ENCODE measurements at regions not wholly inside any gene's neighbourhood (a gene's known extent, or its start where the extent isn't known, plus 50 kb on each side); places are given as distances from the start of the nearest gene placed in this dataset.

- TF ChIP-seq, protein P1, sequence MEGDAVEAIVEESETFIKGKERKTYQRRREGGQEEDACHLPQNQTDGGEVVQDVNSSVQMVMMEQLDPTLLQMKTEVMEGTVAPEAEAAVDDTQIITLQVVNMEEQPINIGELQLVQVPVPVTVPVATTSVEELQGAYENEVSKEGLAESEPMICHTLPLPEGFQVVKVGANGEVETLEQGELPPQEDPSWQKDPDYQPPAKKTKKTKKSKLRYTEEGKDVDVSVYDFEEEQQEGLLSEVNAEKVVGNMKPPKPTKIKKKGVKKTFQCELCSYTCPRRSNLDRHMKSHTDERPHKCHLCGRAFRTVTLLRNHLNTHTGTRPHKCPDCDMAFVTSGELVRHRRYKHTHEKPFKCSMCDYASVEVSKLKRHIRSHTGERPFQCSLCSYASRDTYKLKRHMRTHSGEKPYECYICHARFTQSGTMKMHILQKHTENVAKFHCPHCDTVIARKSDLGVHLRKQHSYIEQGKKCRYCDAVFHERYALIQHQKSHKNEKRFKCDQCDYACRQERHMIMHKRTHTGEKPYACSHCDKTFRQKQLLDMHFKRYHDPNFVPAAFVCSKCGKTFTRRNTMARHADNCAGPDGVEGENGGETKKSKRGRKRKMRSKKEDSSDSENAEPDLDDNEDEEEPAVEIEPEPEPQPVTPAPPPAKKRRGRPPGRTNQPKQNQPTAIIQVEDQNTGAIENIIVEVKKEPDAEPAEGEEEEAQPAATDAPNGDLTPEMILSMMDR (IDR thresholded peaks at IDR 0.05), result no peak
- no peak for TF ChIP-seq POLR2A (IDR thresholded peaks at IDR 0.05)
Observed at GRCh38 chr12:87140262-87140661, 884.1 kb upstream of the MGAT4C start.
